Endothelial cell (in vitro differentiated cells): ENCODE measurements at regions not wholly inside any gene's neighbourhood (a gene's known extent, or its start where the extent isn't known, plus 50 kb on each side); places are given as distances from the start of the nearest gene placed in this dataset.

Experiments used
- DNase-seq: peaks from one replicate; pipeline ENCODE4 v3.0.0; 2021; ENCODE audit warnings: low spot score
- H3K27ac Mint-ChIP-seq: one replicate; pipeline ENCODE4 v1.8.0; 2021; ENCODE audit warnings: mixed read lengths, inconsistent platforms; ENCODE audit not compliant: unreplicated experiment
- H3K27me3 Mint-ChIP-seq: one replicate; pipeline ENCODE4 v1.8.0; 2021; ENCODE audit warnings: mild to moderate bottlenecking, moderate library complexity, mixed read lengths, inconsistent platforms; ENCODE audit not compliant: unreplicated experiment
- H3K36me3 Mint-ChIP-seq: one replicate; pipeline ENCODE4 v1.8.0; 2021; ENCODE audit warnings: mild to moderate bottlenecking, low read depth, mixed read lengths, inconsistent platforms; ENCODE audit not compliant: unreplicated experiment
- H3K4me1 Mint-ChIP-seq: one replicate; pipeline ENCODE4 v1.8.0; 2021; ENCODE audit warnings: mild to moderate bottlenecking, mixed read lengths, inconsistent platforms; ENCODE audit not compliant: unreplicated experiment
- H3K4me3 Mint-ChIP-seq: one replicate; pipeline ENCODE4 v1.8.0; 2021; ENCODE audit warnings: mild to moderate bottlenecking, mixed read lengths, inconsistent platforms; ENCODE audit not compliant: unreplicated experiment
- H3K9me3 Mint-ChIP-seq: one replicate; pipeline ENCODE4 v1.8.0; 2021; ENCODE audit warnings: mixed read lengths, inconsistent platforms; ENCODE audit not compliant: unreplicated experiment
- TF ChIP-seq, protein P1 (sequence below): fragments of 200-600 bp; sonication (generic); IDR thresholded peaks from one replicate; pipeline ENCODE4 v1.5.0; 2021; ENCODE audit warnings: antibody characterized with exemption; ENCODE audit not compliant: unreplicated experiment

DNA sequence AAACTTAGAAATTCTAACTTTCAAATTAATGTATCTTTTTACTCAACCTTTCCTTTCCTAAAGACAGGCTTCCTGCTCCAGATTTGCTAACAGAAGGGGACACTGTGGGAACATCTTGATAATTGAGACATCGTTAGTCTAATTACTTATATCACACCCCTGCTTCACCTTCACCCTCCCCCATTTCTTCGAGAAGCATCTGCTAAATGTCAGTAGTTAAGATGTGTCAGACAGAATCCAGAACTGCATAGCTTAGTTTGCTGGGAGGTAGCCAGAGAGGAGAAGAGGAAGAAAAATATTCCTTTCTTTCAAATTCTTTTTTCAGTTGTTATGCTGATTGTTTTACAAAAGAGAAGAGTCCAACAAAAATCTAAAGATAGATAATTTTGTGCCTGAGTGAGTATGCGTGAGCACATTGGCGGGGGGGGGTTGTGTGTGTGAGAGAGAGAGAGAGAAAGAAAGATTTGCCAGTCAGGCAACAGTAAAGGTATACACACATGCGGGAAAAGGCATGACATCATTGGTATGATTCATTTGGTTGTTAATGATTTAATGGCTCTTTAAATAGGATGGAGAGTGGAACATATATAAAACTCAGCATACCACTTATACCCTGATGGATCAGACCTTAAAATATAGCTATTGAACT is 192.4 kb downstream of the PTN start:
- Mint-ChIP-seq H3K9me3 (no peaks in the 10 kb centered on the region), H3K27ac (no peak overlapping the region), H3K4me3 (no peak overlapping the region), H3K36me3 (no peaks in the 10 kb centered on the region), H3K4me1 (peaks cover 6% of the 10 kb centered on the region), H3K27me3 (no peaks in the 10 kb centered on the region)
- DNase-seq: no peak
- TF ChIP-seq, protein P1, sequence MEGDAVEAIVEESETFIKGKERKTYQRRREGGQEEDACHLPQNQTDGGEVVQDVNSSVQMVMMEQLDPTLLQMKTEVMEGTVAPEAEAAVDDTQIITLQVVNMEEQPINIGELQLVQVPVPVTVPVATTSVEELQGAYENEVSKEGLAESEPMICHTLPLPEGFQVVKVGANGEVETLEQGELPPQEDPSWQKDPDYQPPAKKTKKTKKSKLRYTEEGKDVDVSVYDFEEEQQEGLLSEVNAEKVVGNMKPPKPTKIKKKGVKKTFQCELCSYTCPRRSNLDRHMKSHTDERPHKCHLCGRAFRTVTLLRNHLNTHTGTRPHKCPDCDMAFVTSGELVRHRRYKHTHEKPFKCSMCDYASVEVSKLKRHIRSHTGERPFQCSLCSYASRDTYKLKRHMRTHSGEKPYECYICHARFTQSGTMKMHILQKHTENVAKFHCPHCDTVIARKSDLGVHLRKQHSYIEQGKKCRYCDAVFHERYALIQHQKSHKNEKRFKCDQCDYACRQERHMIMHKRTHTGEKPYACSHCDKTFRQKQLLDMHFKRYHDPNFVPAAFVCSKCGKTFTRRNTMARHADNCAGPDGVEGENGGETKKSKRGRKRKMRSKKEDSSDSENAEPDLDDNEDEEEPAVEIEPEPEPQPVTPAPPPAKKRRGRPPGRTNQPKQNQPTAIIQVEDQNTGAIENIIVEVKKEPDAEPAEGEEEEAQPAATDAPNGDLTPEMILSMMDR: no peak

DNA sequence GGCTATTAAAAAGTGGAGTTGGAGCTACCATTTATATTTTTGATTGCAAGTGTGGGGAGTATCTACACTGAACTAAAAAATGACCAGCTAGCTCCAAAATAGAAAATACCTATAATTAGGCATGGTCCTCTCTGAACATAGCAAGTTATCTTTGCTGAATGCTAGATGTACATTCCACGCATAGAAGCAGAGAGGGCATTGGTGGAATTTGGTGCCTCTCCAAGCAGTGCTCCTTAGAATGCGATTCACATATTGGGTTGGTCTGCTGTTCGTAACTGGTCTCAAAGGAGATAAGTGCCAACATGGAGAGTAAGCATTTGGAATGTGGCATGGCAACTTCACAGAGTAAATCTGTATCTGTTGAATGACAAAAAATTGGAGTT is 196.2 kb downstream of the PTN start:
- Mint-ChIP-seq H3K9me3 (no peaks in the 10 kb centered on the region), H3K36me3 (no peaks in the 10 kb centered on the region)

DNA sequence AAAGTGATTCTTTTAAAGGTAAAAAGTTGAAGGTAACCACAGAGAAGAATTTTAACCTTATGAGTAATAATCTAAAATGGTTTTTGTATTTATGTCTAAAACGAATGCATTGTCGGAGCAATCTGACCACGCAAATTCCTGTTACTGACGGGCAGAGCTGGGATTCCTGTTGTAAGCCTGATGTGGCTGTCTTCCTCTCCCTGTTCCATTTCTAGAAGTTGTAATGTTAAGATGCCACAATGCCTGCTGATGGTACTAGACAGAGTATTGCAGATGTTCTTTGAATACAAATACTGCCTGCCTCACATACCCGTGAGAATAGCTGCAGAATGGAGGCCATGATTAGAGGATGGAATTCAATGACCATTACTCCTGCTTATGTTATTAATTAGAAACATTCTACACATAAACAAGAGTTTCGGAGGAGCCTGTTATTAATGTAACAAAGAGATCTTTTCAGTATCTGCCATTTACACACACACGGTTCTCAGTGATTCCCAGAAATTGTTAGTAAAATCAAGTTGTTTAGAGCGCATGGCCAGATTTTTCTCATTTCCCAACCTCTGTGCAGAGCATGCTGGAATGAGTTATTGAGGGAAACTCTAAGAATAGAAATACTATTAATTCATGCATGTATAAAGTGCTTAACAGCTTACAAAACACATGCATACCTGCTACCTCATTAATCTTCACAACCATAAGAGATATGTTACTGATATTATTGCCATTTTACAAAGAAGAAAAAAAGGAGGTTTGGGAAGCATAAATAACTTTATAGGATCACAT is 196.8 kb downstream of the PTN start:
- no peaks in the 10 kb centered on the region for H3K9me3 Mint-ChIP-seq

More for the DNA sequence above, 196.2 kb downstream of the PTN start:
- H3K27me3 Mint-ChIP-seq: no peaks in the 10 kb centered on the region
- H3K4me3 Mint-ChIP-seq: no peak overlapping the region
- DNase-seq: no peak
- peaks cover 6% of the 10 kb centered on the region for H3K4me1 Mint-ChIP-seq
- TF ChIP-seq, protein P1: no peak
- no peak overlapping the region for H3K27ac Mint-ChIP-seq

DNA sequence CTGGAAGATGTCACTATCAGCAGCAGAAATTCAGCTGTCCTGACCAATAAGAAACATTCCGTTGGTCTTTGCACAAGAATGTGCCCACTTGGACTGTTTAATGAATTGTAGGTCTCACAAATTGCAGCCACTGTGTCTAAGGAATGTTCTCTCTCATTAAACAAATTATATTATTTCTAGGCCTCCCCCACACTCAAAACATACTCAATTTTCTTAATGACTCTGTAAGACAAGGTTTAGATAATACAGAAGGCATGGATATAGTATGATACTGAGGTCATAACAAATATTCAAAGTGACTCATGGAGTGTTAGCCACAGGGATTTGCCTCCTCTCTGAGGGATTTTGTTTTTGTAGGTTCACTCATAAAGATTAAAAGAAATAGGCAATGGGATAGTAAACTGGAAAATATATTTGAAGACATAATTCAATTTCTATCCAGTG is 197.5 kb downstream of the PTN start:
- Mint-ChIP-seq H3K36me3 (no peaks in the 10 kb centered on the region), H3K4me3 (no peak overlapping the region), H3K27me3 (no peaks in the 10 kb centered on the region), H3K4me1 (peaks cover 6% of the 10 kb centered on the region), H3K27ac (no peak overlapping the region), H3K9me3 (no peaks in the 10 kb centered on the region)
- no peak for DNase-seq
- TF ChIP-seq, protein P1: no peak

More for the DNA sequence above, 196.8 kb downstream of the PTN start:
- Mint-ChIP-seq H3K4me1 (peaks cover 6% of the 10 kb centered on the region), H3K27ac (no peak overlapping the region), H3K4me3 (no peak overlapping the region), H3K27me3 (no peaks in the 10 kb centered on the region), H3K36me3 (no peaks in the 10 kb centered on the region)
- no peak for DNase-seq
- TF ChIP-seq, protein P1: no peak

DNA sequence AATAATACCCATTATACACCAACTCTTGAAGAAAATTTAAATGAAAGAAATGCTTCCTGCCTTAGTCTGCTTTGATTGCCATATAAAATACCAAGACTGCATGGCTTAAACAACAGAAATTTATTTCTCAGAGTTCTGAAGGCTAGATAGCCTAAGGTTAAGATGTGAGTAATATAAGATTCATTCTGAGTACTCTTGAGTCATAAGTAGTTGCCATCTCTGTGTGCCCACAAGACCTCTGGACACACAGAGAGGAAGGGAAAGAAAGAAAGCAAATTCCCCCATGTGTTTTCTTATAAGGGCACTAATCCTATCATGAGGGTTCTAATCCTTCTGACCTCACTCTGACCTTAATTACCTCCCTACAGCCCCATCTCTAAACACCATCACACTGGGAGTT is 201.2 kb downstream of the PTN start:
- Mint-ChIP-seq H3K4me3 (no peak overlapping the region), H3K9me3 (no peaks in the 10 kb centered on the region), H3K36me3 (no peaks in the 10 kb centered on the region), H3K4me1 (no peaks in the 10 kb centered on the region), H3K27me3 (no peaks in the 10 kb centered on the region), H3K27ac (no peak overlapping the region)
- DNase-seq: no peak
- TF ChIP-seq, protein P1: no peak
